Activated T-cell treated with anti-CD3 and anti-CD28 coated beads, Interleukin-2, amount 50 U/mL, for 4 hours (primary cell): ENCODE measurements at regions not wholly inside any gene's neighbourhood (a gene's known extent, or its start where the extent isn't known, plus 50 kb on each side); places are given as distances from the start of the nearest gene placed in this dataset.

ENCODE experiments used
- ATAC-seq, 2 donors: fragments of 200-7000 bp; cut with Tn5 transposase; one replicate each; pipeline ENCODE4 v1.10.0; 2021
- DNase-seq: peaks from one replicate; pipeline ENCODE4 v3.0.0-alpha.2; 2020
- H3K27me3 Mint-ChIP-seq: one replicate; pipeline ENCODE4 v1.8.0; 2021; ENCODE audit warnings: low read depth, mixed read lengths
- H3K36me3 Mint-ChIP-seq: one replicate; pipeline ENCODE4 v1.8.0; 2022; ENCODE audit warnings: mixed read lengths; ENCODE audit not compliant: insufficient read depth
- H3K4me1 Mint-ChIP-seq: one replicate; pipeline ENCODE4 v1.8.0; 2021; ENCODE audit warnings: low read depth, mixed read lengths
- H3K4me3 Mint-ChIP-seq: one replicate; pipeline ENCODE4 v1.8.0; 2021; ENCODE audit warnings: mild to moderate bottlenecking, moderate library complexity, mixed read lengths
- H3K9me3 Mint-ChIP-seq: one replicate; pipeline ENCODE4 v1.8.0; 2021; ENCODE audit warnings: mixed read lengths

DNA sequence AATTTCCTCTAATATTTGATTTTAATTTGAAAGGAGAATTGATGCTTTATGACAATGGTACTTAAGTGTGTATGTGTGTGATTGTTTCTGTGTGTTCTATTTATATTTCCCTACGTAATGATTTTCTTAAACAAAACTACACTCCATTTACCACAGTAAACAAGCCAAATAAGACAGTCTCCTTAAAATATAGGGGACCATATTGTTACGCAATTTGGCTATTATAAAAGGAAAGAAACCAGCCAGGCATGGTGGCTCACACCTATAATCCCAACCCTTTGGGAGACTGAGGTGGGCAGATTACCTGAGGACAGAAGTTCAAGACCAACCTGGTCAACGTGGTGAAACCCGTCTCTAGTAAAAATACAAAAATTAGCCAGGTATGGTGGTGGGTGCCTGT lies 1134.1 kb downstream of the CDH8 start:
- ATAC-seq (no peak), DNase-seq (no peak)
- H3K9me3 Mint-ChIP-seq, result peaks cover 18% of the 10 kb centered on the region
- H3K36me3 Mint-ChIP-seq, result no peaks in the 10 kb centered on the region
- no peak overlapping the region for H3K4me3 Mint-ChIP-seq
- H3K4me1 Mint-ChIP-seq, result no peaks in the 10 kb centered on the region
- no peaks in the 10 kb centered on the region for H3K27me3 Mint-ChIP-seq

DNA sequence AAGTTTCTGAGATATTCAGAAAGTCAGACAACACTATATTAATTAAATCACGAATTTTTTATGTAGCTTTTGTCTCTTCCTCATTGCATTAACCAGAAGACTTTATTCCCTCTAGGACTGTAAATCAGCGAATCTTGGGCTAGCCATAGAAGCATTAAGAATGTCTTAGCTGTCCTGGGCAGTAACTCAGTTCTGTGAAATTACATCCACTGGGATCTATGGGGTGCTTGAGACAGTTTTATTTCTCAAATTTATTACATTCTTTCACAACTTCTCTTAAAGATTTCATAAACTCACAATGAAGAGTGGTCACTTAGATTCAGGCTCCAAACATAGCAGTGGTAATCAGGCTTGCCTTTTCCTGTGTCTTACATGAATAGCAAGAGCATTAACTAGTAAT lies 1153.4 kb downstream of the CDH8 start:
- H3K4me1 Mint-ChIP-seq, result no peaks in the 10 kb centered on the region
- no peak overlapping the region for H3K4me3 Mint-ChIP-seq
- ATAC-seq, result no peak
- H3K27me3 Mint-ChIP-seq, result no peaks in the 10 kb centered on the region
- no peak for DNase-seq
- no peaks in the 10 kb centered on the region for H3K36me3 Mint-ChIP-seq
- H3K9me3 Mint-ChIP-seq, result peaks cover 15% of the 10 kb centered on the region

DNA sequence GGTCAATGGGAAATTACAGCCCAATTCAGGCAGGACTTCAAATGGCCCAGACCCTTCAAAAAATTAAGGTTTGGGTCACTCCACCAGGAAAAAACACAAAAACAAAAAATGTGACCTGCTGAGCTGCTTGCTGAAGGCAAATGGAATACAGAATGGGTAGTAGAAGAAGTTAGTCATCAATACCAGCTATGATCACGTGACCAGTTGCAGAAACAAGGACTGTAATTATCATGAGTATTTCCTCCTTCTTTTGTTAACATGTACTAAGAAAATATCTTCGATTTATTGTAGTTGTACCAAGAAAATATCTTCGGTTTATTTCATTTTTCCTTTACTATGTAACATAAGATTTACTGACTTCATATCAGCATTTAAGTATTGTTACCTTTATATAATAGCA lies 1183.6 kb downstream of the CDH8 start:
- no peaks in the 10 kb centered on the region for H3K4me1 Mint-ChIP-seq
- no peak for ATAC-seq
- H3K9me3 Mint-ChIP-seq, result peaks cover 29% of the 10 kb centered on the region
- no peaks in the 10 kb centered on the region for H3K27me3 Mint-ChIP-seq
- no peaks in the 10 kb centered on the region for H3K36me3 Mint-ChIP-seq
- no peak for DNase-seq
- no peak overlapping the region for H3K4me3 Mint-ChIP-seq

DNA sequence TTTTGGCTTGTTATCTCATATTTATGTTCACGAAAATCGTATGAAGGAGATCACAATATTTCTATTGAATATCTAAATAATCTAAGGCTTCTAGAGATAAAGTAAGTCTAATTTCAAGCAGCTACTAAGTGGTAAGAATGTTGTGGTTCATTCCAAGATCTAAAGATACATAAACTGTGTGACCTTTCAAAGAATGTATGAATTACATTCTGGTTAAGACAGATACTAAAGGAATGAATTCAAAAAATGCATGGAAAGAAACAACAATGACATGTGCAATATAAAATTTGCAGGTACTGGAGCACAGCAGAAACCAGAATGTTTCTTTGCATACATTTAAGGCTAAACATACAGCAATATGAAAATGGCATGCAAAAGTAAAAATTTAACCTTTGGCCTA lies 1214.6 kb downstream of the CDH8 start:
- ATAC-seq, result no peak
- Mint-ChIP-seq H3K4me1 (no peaks in the 10 kb centered on the region), H3K4me3 (no peak overlapping the region), H3K27me3 (no peaks in the 10 kb centered on the region), H3K36me3 (no peaks in the 10 kb centered on the region), H3K9me3 (peaks cover 13% of the 10 kb centered on the region)
- no peak for DNase-seq

DNA sequence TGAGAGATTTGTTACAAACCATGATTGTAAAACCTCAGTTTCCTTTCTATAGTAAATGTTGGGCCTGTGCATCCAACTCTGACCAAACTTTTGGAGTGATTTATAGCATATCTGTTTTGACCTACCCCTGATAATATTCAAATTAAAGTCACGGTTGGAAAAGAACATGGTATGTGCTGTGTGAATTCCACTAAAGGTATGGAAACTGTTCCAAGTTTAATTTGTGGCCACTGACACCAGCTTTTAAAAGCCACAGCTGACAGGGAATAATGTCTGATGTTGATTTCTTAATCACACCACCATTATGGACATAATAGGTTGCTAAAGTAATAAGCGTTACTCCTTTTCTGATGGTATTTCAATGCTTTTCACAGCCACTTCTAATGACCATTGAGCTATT lies 1215.9 kb downstream of the CDH8 start:
- Mint-ChIP-seq H3K36me3 (no peaks in the 10 kb centered on the region), H3K4me1 (no peaks in the 10 kb centered on the region), H3K9me3 (peaks cover 22% of the 10 kb centered on the region), H3K4me3 (no peak overlapping the region), H3K27me3 (no peaks in the 10 kb centered on the region)
- ATAC-seq (no peak), DNase-seq (no peak)

DNA sequence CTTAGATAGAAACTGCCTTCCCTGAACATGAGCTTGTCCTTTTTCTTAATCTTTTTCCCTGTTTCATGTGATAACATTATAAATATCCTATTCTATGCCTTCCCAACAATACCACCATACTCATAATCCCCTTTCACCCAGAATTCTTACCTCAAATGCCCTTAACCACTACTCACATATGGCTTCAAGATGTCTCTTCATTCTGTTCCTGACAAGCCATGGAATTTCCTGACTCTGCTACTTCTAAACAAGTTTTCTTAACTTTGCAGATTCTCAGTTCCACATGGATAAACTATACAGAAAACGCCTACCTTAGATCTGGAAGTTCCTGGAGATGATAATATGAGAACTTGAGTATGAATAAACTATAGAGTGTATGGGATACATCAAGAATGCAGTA lies 1217.8 kb downstream of the CDH8 start:
- H3K4me1 Mint-ChIP-seq, result no peaks in the 10 kb centered on the region
- H3K4me3 Mint-ChIP-seq, result no peak overlapping the region
- H3K9me3 Mint-ChIP-seq, result peaks cover 17% of the 10 kb centered on the region
- no peaks in the 10 kb centered on the region for H3K27me3 Mint-ChIP-seq
- no peaks in the 10 kb centered on the region for H3K36me3 Mint-ChIP-seq
- DNase-seq (no peak), ATAC-seq (no peak)

DNA sequence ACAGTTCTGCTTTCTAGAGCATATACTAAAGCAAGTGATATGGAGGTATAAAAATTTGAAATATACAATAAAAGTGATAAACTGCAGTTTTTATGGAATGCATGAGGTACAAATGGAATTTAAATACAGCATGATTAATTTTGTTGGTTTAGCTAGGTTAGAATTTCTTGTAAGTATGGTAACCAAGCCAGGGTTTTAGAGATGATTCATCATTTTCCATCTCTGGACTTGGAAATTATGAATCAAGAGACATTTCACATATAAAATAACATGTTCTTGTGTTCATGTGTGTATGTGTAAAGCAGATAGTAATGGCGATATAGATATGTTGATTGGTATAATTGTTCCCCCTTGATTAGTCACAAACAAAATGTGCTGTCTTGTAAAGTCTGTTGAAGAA lies 1219.8 kb downstream of the CDH8 start:
- DNase-seq, result no peak
- Mint-ChIP-seq H3K27me3 (no peaks in the 10 kb centered on the region), H3K4me1 (no peaks in the 10 kb centered on the region), H3K4me3 (no peak overlapping the region), H3K9me3 (peaks cover 17% of the 10 kb centered on the region), H3K36me3 (no peaks in the 10 kb centered on the region)
- no peak for ATAC-seq

DNA sequence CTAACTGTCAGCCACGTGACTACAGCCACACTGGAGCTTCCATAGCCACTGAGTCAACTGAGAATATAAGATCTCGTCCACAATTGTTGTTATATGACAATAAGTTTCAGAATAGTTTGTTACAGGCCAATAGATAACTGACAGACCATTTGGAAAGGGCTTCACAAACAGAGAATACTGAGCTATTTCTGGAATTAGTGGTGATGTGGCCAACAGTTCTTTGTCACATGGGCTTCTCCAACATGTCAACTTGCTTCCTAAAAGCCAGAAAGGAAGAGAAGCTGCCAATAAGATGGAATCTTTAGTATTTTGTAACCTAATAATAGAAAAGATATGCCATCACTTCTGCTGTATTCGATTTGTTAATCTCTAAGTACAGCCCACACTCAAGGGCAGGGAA lies 1220.4 kb downstream of the CDH8 start:
- no peak for DNase-seq
- no peaks in the 10 kb centered on the region for H3K36me3 Mint-ChIP-seq
- H3K9me3 Mint-ChIP-seq, result peaks cover 17% of the 10 kb centered on the region
- no peaks in the 10 kb centered on the region for H3K4me1 Mint-ChIP-seq
- ATAC-seq, result no peak
- no peak overlapping the region for H3K4me3 Mint-ChIP-seq
- no peaks in the 10 kb centered on the region for H3K27me3 Mint-ChIP-seq

DNA sequence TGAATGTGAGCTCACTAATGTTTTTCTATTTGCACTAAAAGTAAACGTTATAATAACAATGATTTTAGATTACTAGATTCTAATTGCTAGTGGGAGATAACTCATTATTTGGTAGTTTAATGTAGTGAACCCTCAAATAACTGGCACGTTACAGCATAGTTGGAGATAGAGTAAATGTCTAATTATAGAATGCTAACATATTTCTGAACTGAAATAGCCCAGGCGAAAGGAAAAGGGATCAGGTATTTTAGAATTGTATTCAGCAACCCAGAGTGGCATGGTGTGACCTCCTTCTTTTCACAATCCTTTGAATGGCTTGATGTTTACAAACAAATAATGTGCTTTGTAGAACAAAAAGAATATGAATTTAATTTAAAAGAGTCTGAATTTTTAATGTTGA lies 1221.2 kb downstream of the CDH8 start:
- ATAC-seq (no peak), DNase-seq (no peak)
- no peaks in the 10 kb centered on the region for H3K4me1 Mint-ChIP-seq
- no peaks in the 10 kb centered on the region for H3K27me3 Mint-ChIP-seq
- H3K4me3 Mint-ChIP-seq, result no peak overlapping the region
- H3K9me3 Mint-ChIP-seq, result peaks cover 20% of the 10 kb centered on the region
- no peaks in the 10 kb centered on the region for H3K36me3 Mint-ChIP-seq

DNA sequence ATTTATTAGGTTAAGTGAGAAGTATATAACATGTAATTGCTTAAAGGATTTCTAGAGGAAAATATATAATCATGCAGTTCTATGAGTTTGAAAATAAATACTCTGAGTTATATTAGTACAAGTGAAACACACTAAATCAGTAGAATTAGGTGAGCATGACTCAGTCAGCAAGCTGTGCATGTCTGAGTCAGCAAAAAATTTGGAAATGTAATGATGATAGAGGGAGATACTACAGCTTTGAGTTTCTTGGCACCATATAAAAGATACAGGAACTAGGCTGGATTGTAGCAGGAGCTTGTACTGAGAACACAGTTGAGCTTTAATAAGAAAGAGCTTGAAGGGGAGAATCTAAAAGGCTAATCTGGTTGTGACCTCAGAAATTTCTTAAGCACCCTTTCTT lies 1224.6 kb downstream of the CDH8 start:
- ATAC-seq (no peak), DNase-seq (no peak)
- H3K4me1 Mint-ChIP-seq, result no peaks in the 10 kb centered on the region
- H3K27me3 Mint-ChIP-seq, result no peaks in the 10 kb centered on the region
- H3K9me3 Mint-ChIP-seq, result peaks cover 32% of the 10 kb centered on the region
- H3K4me3 Mint-ChIP-seq, result no peak overlapping the region
- no peaks in the 10 kb centered on the region for H3K36me3 Mint-ChIP-seq

DNA sequence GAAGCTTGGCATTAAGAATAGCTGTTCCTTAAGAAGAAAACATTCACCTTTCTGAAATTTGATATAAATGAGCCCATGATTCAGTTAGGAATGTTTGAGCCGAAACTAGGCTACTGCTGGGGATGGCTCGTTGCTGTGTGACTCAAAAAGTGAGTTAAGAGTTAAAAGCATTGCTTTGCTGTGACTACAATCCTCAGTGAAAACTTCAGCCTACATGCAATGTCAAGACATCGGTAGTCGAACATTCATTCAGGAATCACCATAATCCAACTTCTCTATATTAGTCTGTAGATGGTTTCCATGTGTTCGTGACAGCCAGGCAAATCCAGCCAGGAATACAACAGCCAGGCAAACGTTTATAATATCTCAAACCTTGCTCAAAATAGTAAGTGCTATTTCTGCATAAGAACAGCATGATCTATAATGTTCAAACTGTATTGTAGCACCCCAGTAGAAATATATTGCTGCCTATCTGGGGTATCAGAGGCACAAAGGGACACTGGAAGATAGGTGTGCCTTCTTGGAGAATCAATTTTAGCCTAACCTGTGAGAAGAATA lies 1225.1 kb downstream of the CDH8 start:
- no peaks in the 10 kb centered on the region for H3K36me3 Mint-ChIP-seq

DNA sequence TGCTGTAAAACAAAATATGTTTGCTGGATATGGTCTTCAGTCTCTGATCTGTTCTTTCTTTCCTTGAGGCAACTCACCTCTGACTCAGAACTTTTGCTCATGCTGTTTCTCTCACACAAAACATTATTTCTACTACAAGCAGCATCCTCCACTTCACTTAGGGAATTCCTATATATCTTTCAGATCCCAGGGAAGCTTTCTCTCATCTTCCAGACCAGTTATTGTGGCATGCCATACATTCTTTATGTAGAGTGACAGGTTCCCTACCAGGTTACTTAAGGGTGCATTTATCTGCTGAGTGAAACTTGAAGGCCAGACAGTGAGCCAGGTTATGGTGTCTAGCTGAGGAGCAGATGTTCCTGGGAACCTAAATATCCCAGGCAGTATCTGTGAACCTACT lies 1226.0 kb downstream of the CDH8 start:
- ATAC-seq (no peak), DNase-seq (no peak)
- no peak overlapping the region for H3K4me3 Mint-ChIP-seq

More for the DNA sequence above, 1225.1 kb downstream of the CDH8 start:
- Mint-ChIP-seq H3K9me3 (peaks cover 34% of the 10 kb centered on the region), H3K27me3 (no peaks in the 10 kb centered on the region), H3K4me3 (no peak overlapping the region), H3K4me1 (no peaks in the 10 kb centered on the region)
- DNase-seq, result no peak
- ATAC-seq, result no peak

DNA sequence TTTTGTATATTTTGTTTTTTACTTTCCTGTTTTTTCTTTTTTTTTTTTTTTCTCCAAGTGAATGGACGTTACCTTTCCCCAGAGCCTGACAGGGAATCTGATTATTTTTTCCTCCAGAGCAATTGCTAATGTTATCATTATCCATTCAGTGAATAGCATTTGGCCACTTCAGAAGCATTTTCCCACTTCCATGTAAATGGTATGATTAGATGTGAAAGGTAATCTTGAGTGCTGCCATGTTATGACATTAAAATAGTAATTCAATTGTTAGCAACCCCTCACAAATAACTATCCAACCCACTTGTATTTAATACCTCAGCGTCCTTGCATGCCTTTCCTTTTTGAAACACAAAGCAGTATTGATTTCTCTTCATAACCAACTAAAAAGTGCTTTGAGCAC lies 1243.8 kb downstream of the CDH8 start:
- Mint-ChIP-seq H3K27me3 (no peaks in the 10 kb centered on the region), H3K9me3 (peaks cover 22% of the 10 kb centered on the region), H3K36me3 (no peaks in the 10 kb centered on the region), H3K4me1 (no peaks in the 10 kb centered on the region), H3K4me3 (no peak overlapping the region)
- DNase-seq (no peak), ATAC-seq (no peak)

More for the DNA sequence above, 1226.0 kb downstream of the CDH8 start:
- Mint-ChIP-seq H3K4me1 (no peaks in the 10 kb centered on the region), H3K27me3 (no peaks in the 10 kb centered on the region), H3K9me3 (peaks cover 30% of the 10 kb centered on the region), H3K36me3 (no peaks in the 10 kb centered on the region)

DNA sequence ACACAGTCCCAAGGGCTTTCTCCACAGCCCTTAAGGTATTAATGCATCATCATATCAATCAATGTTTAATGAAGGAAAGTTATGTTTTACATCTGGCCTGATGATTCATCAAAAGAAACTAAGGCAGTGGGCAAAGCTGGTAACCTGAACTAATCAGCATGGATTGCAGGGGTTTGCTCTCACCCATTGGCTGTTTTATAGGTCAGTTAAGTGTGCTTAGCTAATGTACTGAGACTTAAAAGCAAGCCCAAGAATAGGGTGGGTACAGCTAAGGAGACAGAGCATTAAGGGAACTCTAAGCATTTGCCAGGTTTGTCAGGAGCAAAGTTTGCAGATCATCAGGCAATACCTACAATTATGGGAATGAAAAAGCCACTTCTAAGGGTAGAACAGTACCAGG lies 1247.6 kb downstream of the CDH8 start:
- no peak for ATAC-seq
- peaks cover 21% of the 10 kb centered on the region for H3K9me3 Mint-ChIP-seq

DNA sequence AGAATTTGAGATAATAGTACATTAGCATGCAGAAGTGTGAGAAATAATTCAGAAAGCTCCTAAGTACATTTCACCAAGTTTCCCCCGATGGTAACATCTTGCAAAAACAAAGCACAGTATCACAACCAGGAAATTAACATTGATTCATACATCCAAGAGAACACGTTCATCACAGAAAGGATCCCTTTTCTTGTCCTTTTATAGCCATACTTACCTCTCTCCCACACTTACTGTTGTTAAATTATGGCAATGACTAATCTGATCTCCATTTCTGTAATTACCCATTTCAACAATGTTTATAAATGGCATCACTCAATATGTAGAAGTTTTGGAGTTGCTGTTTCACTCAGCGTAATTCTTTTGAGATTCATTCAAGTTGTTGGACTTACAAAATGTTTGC lies 1260.0 kb downstream of the CDH8 start:
- Mint-ChIP-seq H3K4me3 (no peak overlapping the region), H3K9me3 (peaks cover 25% of the 10 kb centered on the region), H3K36me3 (no peaks in the 10 kb centered on the region), H3K4me1 (no peaks in the 10 kb centered on the region), H3K27me3 (no peaks in the 10 kb centered on the region)
- ATAC-seq (no peak), DNase-seq (no peak)

More for the DNA sequence above, 1247.6 kb downstream of the CDH8 start:
- no peak for DNase-seq
- no peak overlapping the region for H3K4me3 Mint-ChIP-seq
- H3K4me1 Mint-ChIP-seq, result no peaks in the 10 kb centered on the region
- no peaks in the 10 kb centered on the region for H3K36me3 Mint-ChIP-seq
- no peaks in the 10 kb centered on the region for H3K27me3 Mint-ChIP-seq

DNA sequence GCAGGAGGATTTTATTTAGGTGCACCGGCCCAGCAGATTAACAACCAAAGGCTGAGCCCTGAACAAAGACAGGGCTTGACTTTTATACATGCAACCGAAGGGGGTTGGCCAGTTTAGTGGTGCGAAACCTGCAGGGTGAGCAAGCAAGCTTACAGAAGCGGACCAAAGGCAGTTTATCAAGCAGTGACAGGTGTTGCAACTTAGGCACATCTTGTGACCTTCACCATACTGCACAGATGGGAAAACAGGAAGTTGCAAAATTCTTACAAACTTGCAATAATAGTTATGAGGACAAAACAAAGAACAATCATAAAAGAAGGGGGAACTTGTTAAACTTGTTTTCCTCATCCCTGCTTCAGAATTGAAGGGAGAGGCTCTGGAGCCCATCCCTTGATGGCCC lies 1265.1 kb downstream of the CDH8 start:
- H3K36me3 Mint-ChIP-seq, result no peaks in the 10 kb centered on the region
- H3K9me3 Mint-ChIP-seq, result peaks cover 21% of the 10 kb centered on the region
- no peaks in the 10 kb centered on the region for H3K27me3 Mint-ChIP-seq
- no peaks in the 10 kb centered on the region for H3K4me1 Mint-ChIP-seq
- no peak for DNase-seq
- no peak overlapping the region for H3K4me3 Mint-ChIP-seq
- ATAC-seq, result no peak
